HCT116 (cell line): ENCODE measurements at regions not wholly inside any gene's neighbourhood (a gene's known extent, or its start where the extent isn't known, plus 50 kb on each side); places are given as distances from the start of the nearest gene placed in this dataset.

ENCODE experiments used
- ATAC-seq: fragments of 200-7000 bp; cut with Tn5 transposase; 2 replicates; pipeline ENCODE4 v1.9.1; 2020; ENCODE audit warnings: mild to moderate bottlenecking, moderate library complexity
- BruUV-seq: library from RNA; stranded (reverse); fragments of 400-500 nt; replicated peaks from 2 replicates; lab custom pipeline; 2021; lab: Mats Ljungman, UMichigan
- CTCF ChIA-PET: fragments of 300-600 bp; sonication (Branson Sonifier 250); formaldehyde crosslinking; loops from one replicate; lab custom pipeline; 2021; ENCODE audit warnings: antibody characterized with exemption; lab: Charles Lee
- POLR2A ChIA-PET: fragments of 300-600, 350-600 bp; sonication (Branson Sonifier 250); formaldehyde crosslinking; loops from one replicate; lab custom pipeline; 2021; ENCODE audit warnings: antibody characterized with exemption; lab: Charles Lee
- RAD21 ChIA-PET, 2 experiments: fragments of 300-600 bp; sonication (Branson Sonifier 250); formaldehyde crosslinking; loops; one replicate each; lab custom pipeline; 2023; ENCODE audit warnings: low total read pairs in 2 of 2; ENCODE audit not compliant: uncharacterized antibody in 2 of 2, unreplicated experiment in 2 of 2, low non-redundant PET in 1 of 2; lab: Charles Lee
- DNase-seq: peaks from one replicate; pipeline ENCODE4 v3.0.0-alpha.2; 2010; ENCODE audit warnings: low read depth, low spot score
- H2AFZ ChIP-seq: fragments of 200-600 bp; shearing (Covaris generic), sonication (generic); 2 replicates; pipeline ENCODE4 v1.6.1; 2017; ENCODE audit warnings: low read depth, mixed run types, mixed read lengths, antibody characterized with exemption, low read length; ENCODE audit not compliant: poor library complexity, severe bottlenecking
- H3K27ac ChIP-seq: 2 replicates; pipeline ENCODE4 v1.5.1; 2012; ENCODE audit warnings: low read depth, low read length
- H3K27me3 ChIP-seq: fragments of 200-600 bp; sonication (generic); 2 replicates; pipeline ENCODE4 v1.6.1; 2016; ENCODE audit warnings: mixed run types, low read length, mixed read lengths; ENCODE audit not compliant: insufficient read depth
- H3K36me3 ChIP-seq, 2 experiments: fragments of 200-500 bp in 1 of 2; fragments of 200-600 bp in 1 of 2; sonication (Bioruptor generic) in 1 of 2; sonication (generic) in 1 of 2; 2 replicates each; pipeline versions ENCODE4 v1.5.1 to v1.6.1; 2014 to 2016; ENCODE audit warnings: low read length in 2 of 2, inconsistent platforms in 1 of 2, mixed read lengths in 1 of 2, mixed run types in 1 of 2; ENCODE audit not compliant: insufficient read depth in 2 of 2, control insufficient read depth in 1 of 2
- H3K4me1 ChIP-seq, 2 experiments: fragments of 200-600 bp in 1 of 2; sonication (generic) in 1 of 2; 2 replicates each; pipeline versions ENCODE4 v1.5.1 to v1.6.1; 2012 to 2017; ENCODE audit warnings: low read length in 2 of 2, inconsistent platforms in 1 of 2, mild to moderate bottlenecking in 1 of 2, mixed read lengths in 1 of 2, mixed run types in 1 of 2, moderate library complexity in 1 of 2; ENCODE audit not compliant: insufficient read depth in 2 of 2, control insufficient read depth in 1 of 2
- H3K4me2 ChIP-seq: fragments of 200-600 bp; sonication (generic); 2 replicates; pipeline ENCODE4 v1.6.1; 2017; ENCODE audit warnings: mixed run types, low read length, mixed read lengths
- H3K4me3 ChIP-seq, 2 experiments: fragments of 200-600 bp in 1 of 2; sonication (generic) in 1 of 2; replicated peaks in 1 of 2; 2 replicates each; pipeline ENCODE4 v1.5.1; 2011 to 2016; ENCODE audit warnings: low read length in 2 of 2, control low read depth in 1 of 2, low read depth in 1 of 2, mild to moderate bottlenecking in 1 of 2, mixed read lengths in 1 of 2, mixed run types in 1 of 2
- H3K79me2 ChIP-seq: fragments of 200-600 bp; sonication (generic); 2 replicates; pipeline ENCODE4 v1.6.1; 2017; ENCODE audit warnings: mild to moderate bottlenecking, mixed run types, low read length, moderate library complexity, mixed read lengths; ENCODE audit not compliant: insufficient read depth
- H3K9ac ChIP-seq: fragments of 200-600 bp; sonication (generic); 2 replicates; pipeline ENCODE4 v1.6.1; 2016; ENCODE audit warnings: low read length, mixed read lengths
- H3K9me2 ChIP-seq: fragments of 200-600 bp; sonication (generic), shearing (Covaris generic); 2 replicates; pipeline ENCODE4 v1.6.1; 2017; ENCODE audit warnings: mixed run types, mild to moderate bottlenecking, moderate library complexity; ENCODE audit not compliant: insufficient read depth
- H3K9me3 ChIP-seq, 2 experiments: fragments of 200-500 bp in 1 of 2; fragments of 200-600 bp in 1 of 2; sonication (Bioruptor generic) in 1 of 2; sonication (generic) in 1 of 2; 2 replicates each; pipeline ENCODE4 v1.6.1; 2014 to 2017; ENCODE audit warnings: low read length in 2 of 2, mixed read lengths in 2 of 2, inconsistent platforms in 1 of 2, low read depth in 1 of 2, mild to moderate bottlenecking in 1 of 2, mixed run types in 1 of 2, moderate library complexity in 1 of 2; ENCODE audit not compliant: control insufficient read depth in 1 of 2, insufficient read depth in 1 of 2
- H4K20me1 ChIP-seq: fragments of 200-600 bp; sonication (generic), shearing (Covaris generic); 2 replicates; pipeline ENCODE4 v1.6.1; 2017; ENCODE audit warnings: mixed run types, mild to moderate bottlenecking, moderate library complexity; ENCODE audit not compliant: insufficient read depth
- CBX3 ChIP-seq: IDR thresholded peaks from 2 replicates; pipeline ENCODE4 v1.6.1; 2012; ENCODE audit warnings: low read depth
- EGR1 ChIP-seq: IDR thresholded peaks from 2 replicates; pipeline ENCODE4 v1.6.1; 2012; ENCODE audit warnings: low read depth
- ELF1 ChIP-seq: IDR thresholded peaks from 2 replicates; pipeline ENCODE4 v1.6.1; 2012; ENCODE audit warnings: low read depth, borderline replicate concordance
- EZH2phosphoT487 ChIP-seq: fragments of 200-600 bp; IDR thresholded peaks from 2 replicates; pipeline ENCODE4 v1.6.1; 2018; ENCODE audit warnings: antibody characterized with exemption, borderline replicate concordance
- POLR2A ChIP-seq: IDR thresholded peaks from 2 replicates; pipeline ENCODE4 v1.7.0; 2011; ENCODE audit warnings: borderline replicate concordance; ENCODE audit not compliant: insufficient read depth, insufficient read length; ENCODE audit errors: extremely low read depth
- RAD21 ChIP-seq: IDR thresholded peaks from 2 replicates; pipeline ENCODE4 v1.6.1; 2012; ENCODE audit warnings: low read depth, mild to moderate bottlenecking
- SIN3A ChIP-seq: IDR thresholded peaks from 2 replicates; pipeline ENCODE4 v1.6.1; 2012; ENCODE audit warnings: low read depth
- YY1 ChIP-seq: IDR thresholded peaks from 2 replicates; pipeline ENCODE4 v1.6.1; 2011; ENCODE audit warnings: low read length, low read depth, moderate library complexity, mild to moderate bottlenecking; ENCODE audit not compliant: insufficient replicate concordance; ENCODE audit errors: extremely low read depth
- ZFX ChIP-seq: fragments of 450-650 bp; IDR thresholded peaks from 2 replicates; pipeline ENCODE4 v1.6.1; 2017
- ZNF274 ChIP-seq: fragments of 200-500 bp; sonication (Bioruptor generic); IDR thresholded peaks from 2 replicates; pipeline ENCODE4 v1.6.1; 2014; ENCODE audit warnings: mild to moderate bottlenecking, low read depth, low read length, inconsistent platforms
- intact Hi-C: fragments of 100-400 bp; cut with micrococcal nuclease; formaldehyde crosslinking; loops from 2 replicates; pipeline ENCODE4 v1.10.0; 2022
- TF ChIP-seq, protein P1 (sequence below): IDR thresholded peaks from 2 replicates; pipeline ENCODE4 v1.6.1; 2012
- TF ChIP-seq, protein P2 (sequence below): IDR thresholded peaks from 2 replicates; pipeline ENCODE4 v1.6.1; 2012
- TF ChIP-seq, protein P3 (sequence below): IDR thresholded peaks from 2 replicates; pipeline ENCODE4 v1.6.1; 2011; ENCODE audit warnings: mild to moderate bottlenecking, low read length, moderate library complexity; ENCODE audit not compliant: insufficient replicate concordance; ENCODE audit errors: extremely low read depth
- TF ChIP-seq, protein P4 (sequence below), 3 experiments: fragments of 200-600 bp in 1 of 3; sonication (generic) in 1 of 3; IDR thresholded peaks in 2 of 3; conservative IDR thresholded peaks in 1 of 3; 2 replicates each; pipeline ENCODE4 v1.5.1; 2012 to 2017; ENCODE audit warnings: low read depth in 2 of 3, low read length in 2 of 3, antibody characterized with exemption in 1 of 3, borderline replicate concordance in 1 of 3, control low read depth in 1 of 3, mild to moderate bottlenecking in 1 of 3, mixed read lengths in 1 of 3, mixed run types in 1 of 3, moderate library complexity in 1 of 3; ENCODE audit not compliant: insufficient read depth in 1 of 3
- TF ChIP-seq, protein P5 (sequence below): IDR thresholded peaks from 2 replicates; pipeline ENCODE4 v1.6.1; 2012; ENCODE audit warnings: low read depth

DNA sequence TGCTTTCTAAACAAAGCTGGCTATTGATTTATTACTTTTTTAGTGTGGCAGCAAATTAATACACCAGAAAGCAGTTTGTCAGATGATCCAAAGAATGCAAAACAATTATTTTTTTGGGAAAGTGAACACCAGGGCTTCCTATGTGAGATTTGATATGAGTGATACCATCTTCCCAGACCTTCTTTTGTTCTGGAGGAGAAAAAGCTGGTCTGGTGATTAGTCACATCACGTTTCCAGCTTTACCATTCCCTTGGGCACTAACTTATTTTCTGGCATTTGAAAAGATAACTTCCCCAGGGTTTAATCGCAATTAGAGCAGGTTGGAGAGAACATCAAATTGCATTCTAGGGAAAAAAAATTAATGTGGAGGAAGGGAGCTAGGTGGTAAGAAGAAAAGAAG is 182.9 kb upstream of the TANK start:
- H3K9me2 ChIP-seq = no peaks in the 10 kb centered on the region
- H3K4me2 ChIP-seq = no peak overlapping the region
- intact Hi-C loops = no loop called here
- POLR2A ChIA-PET = no interaction called here
- TF ChIP-seq ZFX (no peak), EGR1 (no peak), ELF1 (no peak), CBX3 (no peak), ZNF274 (no peak), POLR2A (no peak), EZH2phosphoT487 (no peak), SIN3A (no peak), YY1 (no peak), RAD21 (no peak)
- TF ChIP-seq, protein P1, sequence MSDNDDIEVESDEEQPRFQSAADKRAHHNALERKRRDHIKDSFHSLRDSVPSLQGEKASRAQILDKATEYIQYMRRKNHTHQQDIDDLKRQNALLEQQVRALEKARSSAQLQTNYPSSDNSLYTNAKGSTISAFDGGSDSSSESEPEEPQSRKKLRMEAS = no peak
- TF ChIP-seq, protein P2, sequence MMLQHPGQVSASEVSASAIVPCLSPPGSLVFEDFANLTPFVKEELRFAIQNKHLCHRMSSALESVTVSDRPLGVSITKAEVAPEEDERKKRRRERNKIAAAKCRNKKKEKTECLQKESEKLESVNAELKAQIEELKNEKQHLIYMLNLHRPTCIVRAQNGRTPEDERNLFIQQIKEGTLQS = no peak
- TF ChIP-seq, protein P3, sequence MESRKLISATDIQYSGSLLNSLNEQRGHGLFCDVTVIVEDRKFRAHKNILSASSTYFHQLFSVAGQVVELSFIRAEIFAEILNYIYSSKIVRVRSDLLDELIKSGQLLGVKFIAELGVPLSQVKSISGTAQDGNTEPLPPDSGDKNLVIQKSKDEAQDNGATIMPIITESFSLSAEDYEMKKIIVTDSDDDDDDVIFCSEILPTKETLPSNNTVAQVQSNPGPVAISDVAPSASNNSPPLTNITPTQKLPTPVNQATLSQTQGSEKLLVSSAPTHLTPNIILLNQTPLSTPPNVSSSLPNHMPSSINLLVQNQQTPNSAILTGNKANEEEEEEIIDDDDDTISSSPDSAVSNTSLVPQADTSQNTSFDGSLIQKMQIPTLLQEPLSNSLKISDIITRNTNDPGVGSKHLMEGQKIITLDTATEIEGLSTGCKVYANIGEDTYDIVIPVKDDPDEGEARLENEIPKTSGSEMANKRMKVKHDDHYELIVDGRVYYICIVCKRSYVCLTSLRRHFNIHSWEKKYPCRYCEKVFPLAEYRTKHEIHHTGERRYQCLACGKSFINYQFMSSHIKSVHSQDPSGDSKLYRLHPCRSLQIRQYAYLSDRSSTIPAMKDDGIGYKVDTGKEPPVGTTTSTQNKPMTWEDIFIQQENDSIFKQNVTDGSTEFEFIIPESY = no peak
- TF ChIP-seq, protein P4, sequence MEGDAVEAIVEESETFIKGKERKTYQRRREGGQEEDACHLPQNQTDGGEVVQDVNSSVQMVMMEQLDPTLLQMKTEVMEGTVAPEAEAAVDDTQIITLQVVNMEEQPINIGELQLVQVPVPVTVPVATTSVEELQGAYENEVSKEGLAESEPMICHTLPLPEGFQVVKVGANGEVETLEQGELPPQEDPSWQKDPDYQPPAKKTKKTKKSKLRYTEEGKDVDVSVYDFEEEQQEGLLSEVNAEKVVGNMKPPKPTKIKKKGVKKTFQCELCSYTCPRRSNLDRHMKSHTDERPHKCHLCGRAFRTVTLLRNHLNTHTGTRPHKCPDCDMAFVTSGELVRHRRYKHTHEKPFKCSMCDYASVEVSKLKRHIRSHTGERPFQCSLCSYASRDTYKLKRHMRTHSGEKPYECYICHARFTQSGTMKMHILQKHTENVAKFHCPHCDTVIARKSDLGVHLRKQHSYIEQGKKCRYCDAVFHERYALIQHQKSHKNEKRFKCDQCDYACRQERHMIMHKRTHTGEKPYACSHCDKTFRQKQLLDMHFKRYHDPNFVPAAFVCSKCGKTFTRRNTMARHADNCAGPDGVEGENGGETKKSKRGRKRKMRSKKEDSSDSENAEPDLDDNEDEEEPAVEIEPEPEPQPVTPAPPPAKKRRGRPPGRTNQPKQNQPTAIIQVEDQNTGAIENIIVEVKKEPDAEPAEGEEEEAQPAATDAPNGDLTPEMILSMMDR (IDR thresholded peaks at IDR 0.05 in 2 of 3, conservative IDR thresholded peaks at IDR 0.05 in 1 of 3; ENCODE audit: borderline replicate concordance in 1 of 3, insufficient read depth in 1 of 3, low read depth in 2 of 3, low read length in 2 of 3) = no peak
- TF ChIP-seq, protein P5, sequence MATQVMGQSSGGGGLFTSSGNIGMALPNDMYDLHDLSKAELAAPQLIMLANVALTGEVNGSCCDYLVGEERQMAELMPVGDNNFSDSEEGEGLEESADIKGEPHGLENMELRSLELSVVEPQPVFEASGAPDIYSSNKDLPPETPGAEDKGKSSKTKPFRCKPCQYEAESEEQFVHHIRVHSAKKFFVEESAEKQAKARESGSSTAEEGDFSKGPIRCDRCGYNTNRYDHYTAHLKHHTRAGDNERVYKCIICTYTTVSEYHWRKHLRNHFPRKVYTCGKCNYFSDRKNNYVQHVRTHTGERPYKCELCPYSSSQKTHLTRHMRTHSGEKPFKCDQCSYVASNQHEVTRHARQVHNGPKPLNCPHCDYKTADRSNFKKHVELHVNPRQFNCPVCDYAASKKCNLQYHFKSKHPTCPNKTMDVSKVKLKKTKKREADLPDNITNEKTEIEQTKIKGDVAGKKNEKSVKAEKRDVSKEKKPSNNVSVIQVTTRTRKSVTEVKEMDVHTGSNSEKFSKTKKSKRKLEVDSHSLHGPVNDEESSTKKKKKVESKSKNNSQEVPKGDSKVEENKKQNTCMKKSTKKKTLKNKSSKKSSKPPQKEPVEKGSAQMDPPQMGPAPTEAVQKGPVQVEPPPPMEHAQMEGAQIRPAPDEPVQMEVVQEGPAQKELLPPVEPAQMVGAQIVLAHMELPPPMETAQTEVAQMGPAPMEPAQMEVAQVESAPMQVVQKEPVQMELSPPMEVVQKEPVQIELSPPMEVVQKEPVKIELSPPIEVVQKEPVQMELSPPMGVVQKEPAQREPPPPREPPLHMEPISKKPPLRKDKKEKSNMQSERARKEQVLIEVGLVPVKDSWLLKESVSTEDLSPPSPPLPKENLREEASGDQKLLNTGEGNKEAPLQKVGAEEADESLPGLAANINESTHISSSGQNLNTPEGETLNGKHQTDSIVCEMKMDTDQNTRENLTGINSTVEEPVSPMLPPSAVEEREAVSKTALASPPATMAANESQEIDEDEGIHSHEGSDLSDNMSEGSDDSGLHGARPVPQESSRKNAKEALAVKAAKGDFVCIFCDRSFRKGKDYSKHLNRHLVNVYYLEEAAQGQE = no peak
- no peaks in the 10 kb centered on the region for H3K36me3 ChIP-seq
- H3K9ac ChIP-seq = no peak overlapping the region
- no peak overlapping the region for H3K27ac ChIP-seq
- DNase-seq = no peak
- H2AFZ ChIP-seq = no peak overlapping the region
- H3K4me3 ChIP-seq = no peak overlapping the region
- H3K4me1 ChIP-seq = no peaks in the 10 kb centered on the region
- ATAC-seq = no peak
- no peaks in the 10 kb centered on the region for H3K9me3 ChIP-seq
- no peaks in the 10 kb centered on the region for H4K20me1 ChIP-seq
- H3K27me3 ChIP-seq = no peaks in the 10 kb centered on the region
- RAD21 ChIA-PET = no interaction called here
- no TSS peak for BruUV-seq
- H3K79me2 ChIP-seq = no peaks in the 10 kb centered on the region
- CTCF ChIA-PET = no interaction called here
